HL-60/S4 (cell line): ENCODE measurements at regions not wholly inside any gene's neighbourhood (a gene's known extent, or its start where the extent isn't known, plus 50 kb on each side); places are given as distances from the start of the nearest gene placed in this dataset.

Experiments used
- in situ Hi-C: fragments of 300-500 bp; cut with MboI; formaldehyde crosslinking; loops from 2 replicates; pipeline ENCODE4 v1.14.3; 2022; ENCODE audit warnings: low sequenced_read_pairs

DNA sequence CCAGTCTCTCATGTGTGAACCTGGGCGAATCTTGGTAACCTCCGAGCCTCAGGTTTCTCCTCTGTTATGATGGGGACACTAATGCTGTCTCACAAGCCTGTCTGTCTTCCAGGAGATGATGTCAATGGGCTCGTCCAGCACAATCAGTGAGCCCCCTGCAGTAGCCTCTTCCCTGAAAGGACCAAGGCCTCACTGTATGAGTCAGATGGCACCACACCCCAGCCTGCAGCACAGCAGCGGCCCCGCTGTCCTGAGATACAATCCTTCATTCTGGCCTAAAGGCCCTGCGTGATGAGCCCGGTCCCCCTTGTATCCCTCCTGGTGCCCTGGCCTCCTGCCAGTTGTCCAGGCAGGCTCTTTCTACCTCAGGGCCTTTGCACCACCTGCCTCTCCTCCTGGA is 234.4 kb downstream of the IRF8 start:
- in situ Hi-C loops: no loop called here

DNA sequence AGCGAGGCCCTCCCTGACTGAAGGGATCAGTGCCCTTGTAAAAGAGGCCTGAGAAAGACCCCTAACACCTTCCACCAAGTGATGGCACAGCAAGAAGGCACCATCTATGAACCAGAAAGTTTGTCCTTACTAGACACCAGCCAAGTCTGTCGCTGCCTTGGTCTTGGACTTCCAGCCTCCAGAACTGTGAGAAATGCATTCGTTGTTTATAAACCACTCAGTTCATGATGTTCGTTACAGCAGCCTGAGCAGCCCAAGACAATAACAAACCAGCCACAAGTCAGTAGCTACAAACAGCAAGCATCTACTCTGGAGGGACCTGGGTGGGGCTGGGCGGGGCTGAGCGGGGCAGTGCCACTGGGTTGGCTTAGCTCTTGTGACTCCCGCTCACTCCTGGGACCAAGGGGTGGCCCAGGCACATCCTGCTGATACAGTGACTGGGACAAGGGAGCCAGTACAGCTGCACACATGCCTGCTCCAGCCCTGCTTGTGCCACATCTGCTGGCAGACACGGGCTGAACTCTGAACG is 234.9 kb downstream of the IRF8 start:
- in situ Hi-C loops: no loop called here

DNA sequence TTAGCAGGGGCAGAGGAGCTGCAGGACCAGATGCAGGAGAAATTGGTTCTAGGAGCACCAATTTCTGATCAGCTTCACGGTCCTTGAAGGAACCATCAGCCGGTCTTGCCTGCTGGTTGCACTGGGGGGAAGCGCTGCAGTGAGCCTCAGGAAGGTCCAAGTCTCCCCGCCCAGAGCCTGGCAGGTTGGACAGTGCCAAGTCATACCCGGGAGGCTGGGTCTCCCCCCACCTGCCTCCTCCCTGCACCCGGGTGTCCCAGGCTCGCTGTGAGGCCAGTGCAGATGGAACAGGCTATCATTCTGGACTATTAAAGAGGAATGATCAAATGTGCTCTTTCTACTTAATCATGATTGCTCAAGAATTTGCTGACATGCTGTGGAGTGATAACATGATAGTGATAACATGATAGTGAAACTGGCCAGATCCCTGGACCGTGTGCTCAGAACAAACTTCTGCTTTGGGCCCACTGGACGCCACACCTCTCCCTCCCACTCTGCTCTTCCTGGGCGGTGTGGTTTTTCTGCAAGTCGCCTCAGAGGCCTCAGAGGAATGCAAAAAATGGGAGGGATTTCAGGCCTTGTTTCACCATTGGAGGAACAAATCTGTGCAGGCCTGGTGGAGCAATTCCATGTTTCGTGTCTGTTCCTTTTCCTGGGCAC is 236.0 kb downstream of the IRF8 start:
- in situ Hi-C loops: no loop called here

DNA sequence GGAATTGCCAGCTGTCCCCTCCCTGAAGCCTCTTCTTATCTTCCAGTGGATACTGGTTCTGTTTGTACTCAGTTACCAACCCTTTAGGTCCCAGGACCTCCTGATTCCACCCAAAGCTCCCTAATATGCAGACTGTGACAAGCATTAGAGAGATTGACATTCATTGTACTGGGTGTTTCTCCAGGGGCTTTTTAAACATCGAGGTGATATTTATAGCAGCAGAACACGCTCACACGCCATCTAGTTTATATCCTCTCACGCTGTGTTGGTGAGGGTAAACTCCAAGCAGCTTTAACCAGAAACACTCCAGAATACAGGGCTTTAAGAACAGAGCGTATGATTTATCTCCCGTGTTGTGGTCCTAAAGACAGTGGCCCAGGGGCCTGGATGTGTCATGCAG is 238.4 kb downstream of the IRF8 start:
- in situ Hi-C loops: no loop called here

DNA sequence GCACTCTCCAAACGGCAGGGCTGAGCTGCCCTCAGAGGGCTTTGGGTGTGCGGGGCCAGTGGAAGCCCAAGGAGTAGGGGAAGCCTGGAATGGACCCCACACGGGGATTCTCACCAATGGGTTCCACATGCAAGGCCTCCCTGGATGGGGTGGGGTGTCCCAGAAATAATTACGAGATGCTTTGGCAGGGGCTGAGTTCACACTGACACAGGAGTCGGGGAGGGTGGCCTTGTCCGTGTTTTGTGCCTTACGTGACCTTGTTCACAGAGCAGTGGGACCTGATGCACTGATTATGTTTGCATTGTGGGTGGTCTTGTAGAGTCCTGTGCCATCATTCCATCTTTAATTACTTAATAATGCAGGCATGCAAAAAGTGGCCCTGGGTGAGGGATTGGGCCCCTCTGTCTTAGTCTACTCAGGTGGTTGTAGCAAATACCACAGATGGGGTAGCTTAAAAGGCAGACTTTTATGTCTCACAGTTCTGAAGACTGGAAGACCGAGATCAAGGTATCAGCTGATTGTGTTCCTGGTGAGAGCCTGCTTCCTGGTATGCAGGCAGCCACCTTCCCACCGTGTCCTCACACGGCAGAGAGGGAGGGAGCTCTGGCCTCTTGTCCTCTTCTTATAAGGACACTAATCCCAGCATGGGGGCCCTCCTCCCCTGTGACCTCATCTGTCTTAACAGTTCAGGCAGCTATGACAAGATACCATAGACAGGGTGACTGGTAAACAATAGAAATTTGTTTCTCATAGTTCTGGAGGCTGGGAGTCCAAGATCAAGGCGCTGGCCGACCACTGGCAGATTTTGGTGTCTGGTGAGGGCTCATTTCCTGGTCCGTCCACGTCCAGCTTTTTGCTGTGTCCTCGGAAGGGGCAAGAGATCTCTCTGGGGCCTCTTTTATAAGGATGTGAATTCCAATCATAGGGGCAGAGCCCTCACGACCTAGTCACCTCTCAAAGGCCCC is 239.4 kb downstream of the IRF8 start:
- in situ Hi-C loops: no loop called here

DNA sequence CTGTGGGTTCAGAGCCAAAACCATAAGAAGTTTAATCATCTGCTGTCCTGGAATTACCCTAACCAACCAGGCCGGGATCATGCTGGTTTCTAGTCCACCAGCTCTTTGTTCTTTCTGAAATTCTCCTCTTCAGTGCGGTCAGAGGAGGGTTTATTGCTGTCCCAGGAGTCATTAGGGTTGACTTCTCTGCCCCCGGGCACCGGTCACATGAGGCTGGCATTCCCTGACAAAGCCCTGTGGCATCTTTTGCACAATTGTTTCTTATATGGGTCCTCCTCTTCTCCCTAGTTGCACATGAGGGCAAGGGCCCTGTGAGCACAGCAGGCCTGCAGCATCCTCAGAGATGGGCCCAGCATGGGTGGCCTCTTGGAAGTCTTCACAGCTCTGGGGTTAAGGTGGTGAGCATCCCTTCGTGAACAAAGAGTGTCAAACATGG is 243.9 kb downstream of the IRF8 start:
- in situ Hi-C loops: no loop called here

DNA sequence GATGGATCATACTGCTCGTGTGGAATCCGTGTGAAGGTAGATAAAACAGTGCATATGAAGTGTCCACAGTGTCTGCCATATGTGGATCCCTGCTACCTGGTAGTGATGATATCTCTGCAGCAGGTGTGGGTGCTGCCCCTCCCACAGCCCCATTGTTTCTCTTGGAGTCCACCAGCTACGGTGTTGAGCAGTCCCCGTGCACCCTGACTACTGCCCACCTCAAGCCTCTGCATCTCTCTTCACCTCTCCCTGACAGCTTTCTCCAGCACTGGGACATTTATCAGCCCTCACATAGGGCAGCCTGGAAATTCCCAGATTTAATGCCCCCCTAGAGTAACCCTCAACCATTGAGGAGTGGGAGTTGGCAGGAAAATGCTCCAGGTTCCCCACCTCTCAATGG is 244.7 kb downstream of the IRF8 start:
- in situ Hi-C loops: no loop called here

DNA sequence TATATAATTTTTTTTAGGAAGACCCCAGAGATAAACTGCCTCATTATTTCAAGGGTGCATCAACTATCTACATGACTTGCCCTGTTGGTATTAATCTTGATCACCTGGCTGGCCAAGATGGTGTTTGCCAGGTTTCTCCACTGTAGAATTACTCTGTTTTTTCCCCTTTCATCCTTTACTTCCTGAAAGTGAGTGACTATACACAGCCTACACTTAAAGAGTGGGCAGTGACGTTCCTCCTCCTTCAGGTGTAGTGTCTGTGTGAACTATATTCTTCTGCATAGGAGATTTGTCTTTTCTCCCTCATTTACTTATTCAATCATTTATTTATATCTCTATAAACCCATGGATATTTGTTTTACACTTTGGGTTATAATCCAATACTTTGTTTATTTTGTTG is 246.7 kb downstream of the IRF8 start:
- in situ Hi-C loops: no loop called here

DNA sequence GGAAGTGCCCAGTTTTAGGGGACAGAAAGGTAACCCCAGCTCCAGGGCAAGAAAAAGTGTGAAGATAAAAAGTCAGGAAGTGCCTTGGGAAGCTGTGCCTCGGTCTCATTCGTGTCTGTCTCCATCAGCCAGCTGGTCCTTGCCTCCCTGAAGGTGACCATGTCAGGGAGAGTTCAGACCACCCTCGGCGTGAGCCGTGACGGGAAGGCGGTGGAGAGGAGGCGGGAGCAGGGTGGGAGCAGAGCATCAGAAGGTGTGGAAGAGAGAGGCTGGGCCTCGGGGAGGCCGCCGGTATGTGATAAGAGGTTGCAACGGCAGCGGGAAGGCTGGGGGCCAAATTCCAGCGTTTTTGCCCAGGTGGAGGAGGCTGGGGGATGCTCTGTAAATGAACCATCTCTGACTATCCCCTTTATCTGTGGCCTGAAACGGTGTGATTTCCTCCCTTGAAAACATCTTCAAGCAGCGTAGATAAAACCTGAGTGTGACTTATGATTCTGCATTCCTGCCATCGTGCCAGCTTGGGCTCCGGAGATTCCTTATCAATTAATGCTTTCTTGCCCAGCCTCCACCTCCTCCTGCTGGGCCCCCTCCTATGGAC is 251.8 kb downstream of the IRF8 start:
- in situ Hi-C loops: no loop called here

DNA sequence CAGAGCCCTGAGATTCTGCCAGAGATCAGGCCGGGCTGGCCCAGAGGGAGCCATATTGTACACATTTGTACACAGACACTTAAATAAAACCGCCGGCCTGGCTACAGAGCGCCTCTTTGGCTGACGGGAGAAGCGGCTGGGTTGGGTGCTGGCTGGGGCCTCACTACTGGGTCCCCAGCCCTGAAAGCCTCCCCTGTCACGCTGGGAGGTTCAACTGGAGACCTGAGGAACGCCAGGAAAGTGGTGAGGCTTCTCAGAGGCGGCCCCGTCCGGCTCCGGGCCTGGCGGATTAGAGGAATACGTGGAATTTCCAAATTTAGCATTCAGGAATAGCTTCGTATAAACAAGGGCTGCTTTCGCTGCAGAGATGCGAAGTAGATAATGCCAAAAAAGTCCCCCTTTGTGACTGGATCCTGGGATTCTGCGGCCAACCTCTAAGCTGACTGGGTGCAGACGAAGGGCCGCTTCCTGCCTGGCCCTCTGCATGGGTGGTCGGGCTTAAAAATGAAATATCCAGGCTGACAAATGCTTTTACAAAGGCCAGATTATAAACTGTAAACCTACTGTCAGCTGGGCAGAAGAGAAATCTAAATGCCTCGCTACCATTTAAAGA is 252.4 kb downstream of the IRF8 start:
- in situ Hi-C loops: no loop called here

DNA sequence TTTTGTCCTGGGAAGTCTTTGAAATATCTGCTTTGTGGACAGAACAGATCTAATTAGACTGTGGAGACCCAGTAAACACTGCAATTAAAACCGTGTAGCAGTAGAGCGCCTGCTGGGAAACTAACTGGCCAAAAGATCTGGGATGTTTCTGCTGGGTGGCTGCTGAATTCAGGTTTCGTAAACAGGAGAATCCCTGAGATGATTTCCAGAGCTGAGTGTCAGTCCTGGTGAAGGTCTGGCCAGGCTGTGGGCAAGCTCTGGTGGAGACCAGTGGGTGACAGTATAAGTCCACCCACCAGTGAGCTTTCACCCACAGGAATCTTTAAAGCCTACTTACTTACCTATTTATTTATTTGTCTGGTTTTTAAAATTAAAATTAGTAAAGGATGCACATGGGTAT is 257.2 kb downstream of the IRF8 start:
- in situ Hi-C loops: no loop called here

DNA sequence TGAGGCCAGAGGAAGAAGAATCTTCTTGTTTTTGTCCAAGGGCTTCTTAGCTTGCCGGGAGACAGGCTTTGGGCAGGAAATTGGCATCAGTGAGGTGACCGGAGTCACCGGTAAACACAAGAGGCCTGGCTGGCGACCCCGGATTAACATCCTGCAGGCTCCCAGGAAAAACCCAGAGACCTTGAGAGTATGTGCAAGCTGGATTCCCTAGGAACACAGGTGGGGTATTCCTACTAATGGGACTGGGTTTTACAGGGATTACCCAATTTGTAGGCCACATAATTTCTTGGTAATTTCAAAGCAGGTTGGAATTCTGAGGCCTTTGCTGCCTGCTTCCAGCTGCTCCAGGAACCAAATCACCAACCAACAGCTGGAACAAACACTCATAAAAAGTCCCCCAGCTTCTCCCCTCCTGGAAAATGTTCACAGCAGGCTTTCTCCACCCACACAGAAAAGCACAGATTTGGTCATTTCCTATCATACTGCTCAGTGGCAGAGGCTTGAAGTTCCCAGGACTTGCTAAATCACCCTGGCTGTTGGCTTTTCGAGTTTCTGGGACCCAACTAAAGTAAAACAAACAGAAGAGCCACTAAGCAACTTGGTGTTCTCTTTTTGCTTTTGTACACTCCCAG is 258.8 kb downstream of the IRF8 start:
- in situ Hi-C loops: no loop called here

DNA sequence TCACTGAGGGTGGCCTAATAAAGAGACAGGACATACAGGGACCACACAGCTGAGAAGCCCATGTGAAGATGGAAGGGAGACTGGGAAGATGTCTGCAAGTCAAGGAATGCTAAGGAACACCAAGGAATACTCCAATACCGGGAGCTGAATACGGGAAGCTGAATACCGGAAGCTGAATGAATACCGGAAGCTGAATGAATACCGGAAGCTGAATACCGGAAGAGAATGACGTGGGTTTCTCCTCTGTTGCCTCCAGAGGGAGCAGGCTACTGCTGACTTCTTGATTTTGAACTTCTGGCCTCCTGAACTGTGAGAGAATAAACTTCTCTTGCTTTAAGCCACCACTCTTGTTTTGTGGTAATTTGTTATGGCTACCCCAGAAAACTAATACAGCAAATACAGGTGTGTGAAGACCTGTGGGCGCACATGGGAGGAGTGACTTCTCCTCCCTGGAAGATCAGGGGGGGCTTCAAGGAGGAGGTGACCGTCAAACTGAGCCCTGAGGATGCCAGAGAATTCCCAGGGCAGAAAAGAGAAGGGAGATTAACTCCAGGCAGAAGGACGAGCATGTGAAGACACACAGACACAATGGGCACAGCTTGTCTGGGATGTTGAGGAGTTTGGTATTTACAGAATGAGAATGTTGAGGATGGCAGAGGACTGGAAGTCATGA is 259.9 kb downstream of the IRF8 start:
- in situ Hi-C loops: no loop called here

DNA sequence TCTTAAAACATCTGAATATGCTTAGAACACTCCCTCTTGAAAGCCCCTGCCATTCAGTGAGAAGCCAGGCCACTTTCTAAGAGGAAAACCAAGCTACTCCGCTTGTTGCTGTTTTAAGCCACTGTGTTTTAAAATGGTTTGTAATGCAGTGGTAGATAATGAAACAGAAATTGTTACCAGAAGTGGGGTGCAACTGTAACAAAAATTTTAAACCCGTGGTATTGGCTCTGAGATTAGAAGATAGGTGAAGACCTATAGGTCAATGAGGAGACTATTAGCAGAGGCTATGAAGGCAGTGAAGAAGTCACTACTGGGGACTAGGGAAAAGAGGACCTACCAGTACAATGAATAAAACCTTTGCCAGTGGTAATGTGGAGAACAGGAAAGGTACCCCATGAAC is 266.5 kb downstream of the IRF8 start:
- in situ Hi-C loops: no loop called here

DNA sequence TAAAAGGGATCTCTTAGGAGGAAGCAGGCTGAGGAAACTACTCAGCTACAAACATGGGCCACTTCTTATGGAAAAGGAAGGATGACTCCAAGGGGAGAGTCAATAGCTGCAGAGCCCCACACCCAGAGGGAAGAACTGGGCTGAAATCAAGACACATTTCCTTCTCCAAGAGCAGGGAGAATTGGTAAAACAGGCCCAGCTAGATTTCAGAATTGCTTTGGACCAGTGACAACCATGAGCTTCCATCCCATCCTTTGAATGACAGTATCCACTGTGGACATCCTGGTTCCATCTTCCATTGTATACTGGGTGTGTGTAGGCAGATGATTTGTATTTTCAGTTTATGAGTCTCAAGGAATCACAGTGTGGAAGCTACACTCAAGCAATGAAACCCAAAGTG is 267.5 kb downstream of the IRF8 start:
- in situ Hi-C loops: no loop called here

DNA sequence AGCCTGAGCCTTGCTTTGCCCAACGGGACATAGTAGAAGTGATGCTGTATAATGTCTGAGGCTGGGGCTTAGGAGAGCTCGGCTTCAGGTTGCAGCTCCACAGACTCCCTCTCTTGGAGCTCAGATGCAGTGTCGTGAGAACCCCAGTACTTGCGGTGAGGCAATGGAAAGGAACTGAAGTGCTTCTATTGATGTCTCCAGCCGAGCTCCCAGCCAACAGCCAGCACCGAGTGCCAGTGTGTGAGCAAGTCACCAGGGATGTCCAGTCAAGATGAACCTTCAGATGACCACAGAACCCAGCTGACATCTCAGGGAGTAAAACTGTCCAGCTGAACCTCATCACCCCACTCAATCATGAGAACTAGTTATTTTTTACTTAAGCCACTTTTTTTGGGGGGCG is 268.1 kb downstream of the IRF8 start:
- in situ Hi-C loops: no loop called here

DNA sequence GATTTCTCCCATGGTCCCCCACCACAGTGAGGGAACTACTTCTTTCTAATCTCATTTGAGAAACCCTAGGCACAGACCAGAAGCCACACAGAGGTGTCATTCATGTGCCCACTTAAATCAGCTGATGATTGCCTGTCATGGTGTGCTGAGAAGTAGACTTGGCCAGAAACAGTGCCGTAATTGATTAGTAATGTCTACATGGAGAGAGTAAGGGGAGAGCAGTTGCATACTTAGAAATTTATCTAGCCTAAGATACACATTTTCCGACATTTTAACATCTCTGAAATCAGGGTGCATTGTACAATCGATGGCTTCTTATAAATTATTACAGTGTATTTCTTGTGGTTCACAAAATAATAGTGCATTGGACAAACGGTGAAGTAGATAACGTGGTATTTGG is 271.8 kb downstream of the IRF8 start:
- in situ Hi-C loops: no loop called here

DNA sequence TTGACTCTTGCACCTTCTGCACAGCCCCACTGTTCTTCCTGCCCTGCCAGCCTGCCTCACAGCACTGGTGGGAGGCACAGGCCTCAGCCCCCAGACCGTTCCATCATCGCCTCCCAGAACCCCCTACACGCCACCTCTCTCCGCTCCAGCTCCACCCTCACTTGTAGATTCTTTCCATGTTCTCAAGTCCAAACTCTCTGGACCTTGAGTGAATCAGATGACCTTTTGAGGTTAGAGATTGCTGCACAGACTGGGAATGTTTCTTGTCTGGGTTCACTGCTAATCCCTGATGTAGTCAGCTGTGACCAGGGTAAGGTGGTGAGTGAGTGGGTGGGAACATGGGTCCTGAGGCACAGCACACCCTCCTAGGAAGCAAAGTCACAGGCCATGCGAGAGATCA is 272.4 kb downstream of the IRF8 start:
- in situ Hi-C loops: no loop called here

DNA sequence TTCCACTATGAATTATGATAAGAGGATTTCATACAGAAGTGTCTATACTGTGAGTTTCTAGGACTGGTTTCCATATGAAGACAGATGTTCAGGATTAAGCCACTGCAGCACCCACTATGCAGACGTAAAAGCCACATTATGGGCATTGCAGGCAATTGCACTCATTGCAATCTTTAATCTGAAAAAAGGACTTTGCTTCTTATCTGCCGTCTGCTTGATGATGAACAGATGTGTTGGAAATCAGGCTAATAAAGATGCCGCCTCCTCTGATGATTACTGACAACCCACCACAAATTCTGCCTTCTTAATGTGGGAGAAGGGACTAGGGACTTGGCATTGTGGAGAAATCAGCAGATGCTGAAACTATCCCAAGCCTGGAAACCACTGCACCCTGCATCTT is 276.9 kb downstream of the IRF8 start:
- in situ Hi-C loops: no loop called here

DNA sequence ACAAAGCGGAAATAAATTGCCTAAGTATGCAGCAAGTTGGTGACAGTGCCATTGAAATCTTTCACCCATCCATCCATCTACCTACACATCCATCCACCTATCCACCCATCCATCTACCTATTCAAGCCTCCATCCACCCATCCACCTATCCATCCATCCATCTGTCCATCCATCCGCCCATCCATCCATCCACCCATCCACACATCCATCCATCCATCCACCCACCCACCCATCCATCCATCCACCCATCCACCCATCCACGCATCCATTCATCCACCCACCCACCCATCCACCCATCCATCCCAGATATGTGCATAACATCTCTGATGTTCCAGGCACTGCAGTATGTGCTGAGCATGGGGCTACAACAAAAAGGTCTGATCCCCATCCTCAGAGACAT is 277.5 kb downstream of the IRF8 start:
- in situ Hi-C loops: no loop called here
